ENCODE measurements at regions not wholly inside any gene's neighbourhood (a gene's known extent, or its start where the extent isn't known, plus 50 kb on each side); places are given as distances from the start of the nearest gene placed in this dataset.

DNA sequence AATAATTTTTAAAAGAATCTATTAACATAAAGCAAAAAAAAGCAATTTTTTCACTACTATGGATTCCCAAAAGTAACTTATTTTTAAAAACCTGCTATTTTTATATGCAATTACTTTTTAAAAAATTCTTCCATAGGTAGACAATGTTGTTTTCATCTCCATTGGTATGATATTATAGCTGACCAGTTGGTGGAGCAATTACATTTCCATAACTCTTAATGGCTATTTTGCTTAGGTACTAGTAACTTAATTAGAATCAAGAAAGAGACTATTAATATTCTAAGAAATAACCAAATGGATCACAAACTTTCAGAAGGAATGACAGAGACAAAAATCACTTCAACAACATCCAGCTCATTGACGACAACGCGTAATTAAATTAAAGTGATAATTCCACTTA lies 64.7 kb upstream of the PTCSC3 start:
- TF ChIP-seq SPI1 (IDR thresholded peaks at IDR 0.05; ENCODE audit: borderline replicate concordance, insufficient read depth, low read depth, low read length) (no peak), YY1 (IDR thresholded peaks at IDR 0.05; ENCODE audit: low read depth, low read length) (no peak), RB1 (IDR thresholded peaks at IDR 0.05; ENCODE audit: borderline replicate concordance) (no peak), IKZF2 (IDR thresholded peaks at IDR 0.05) (no peak), STAT3 (IDR thresholded peaks at IDR 0.05; ENCODE audit: low read depth, low read length) (no peak)
- TF ChIP-seq, protein P1, sequence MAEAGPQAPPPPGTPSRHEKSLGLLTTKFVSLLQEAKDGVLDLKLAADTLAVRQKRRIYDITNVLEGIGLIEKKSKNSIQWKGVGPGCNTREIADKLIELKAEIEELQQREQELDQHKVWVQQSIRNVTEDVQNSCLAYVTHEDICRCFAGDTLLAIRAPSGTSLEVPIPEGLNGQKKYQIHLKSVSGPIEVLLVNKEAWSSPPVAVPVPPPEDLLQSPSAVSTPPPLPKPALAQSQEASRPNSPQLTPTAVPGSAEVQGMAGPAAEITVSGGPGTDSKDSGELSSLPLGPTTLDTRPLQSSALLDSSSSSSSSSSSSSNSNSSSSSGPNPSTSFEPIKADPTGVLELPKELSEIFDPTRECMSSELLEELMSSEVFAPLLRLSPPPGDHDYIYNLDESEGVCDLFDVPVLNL (IDR thresholded peaks at IDR 0.05; ENCODE audit: low read depth, low read length) = no peak

All from GM12878 (cell line).